Liver (tissue), 3 donors: ENCODE measurements at regions not wholly inside any gene's neighbourhood (a gene's known extent, or its start where the extent isn't known, plus 50 kb on each side); places are given as distances from the start of the nearest gene placed in this dataset.

Experiments
- ATF3 ChIP-seq: IDR thresholded peaks from 2 replicates; pipeline ENCODE4 v1.6.1; 2016; ENCODE audit warnings: antibody characterized with exemption
- CTCF ChIP-seq: fragments of 150-350 bp; IDR thresholded peaks from 2 replicates; pipeline ENCODE4 v1.5.1; 2017; ENCODE audit warnings: improper control_type of control experiment, low read depth, low read length; ENCODE audit not compliant: missing input control
- FOXA1 ChIP-seq: IDR thresholded peaks from 2 replicates; pipeline ENCODE4 v1.6.1; 2016; ENCODE audit warnings: antibody characterized with exemption
- HNF4G ChIP-seq: IDR thresholded peaks from 2 replicates; pipeline ENCODE4 v1.6.1; 2016; ENCODE audit warnings: antibody characterized with exemption
- JUND ChIP-seq, 2 donors: IDR thresholded peaks; 2 replicates each; pipeline ENCODE4 v1.6.1; 2016; ENCODE audit warnings: antibody characterized with exemption in 2 of 2
- TAF1 ChIP-seq: conservative IDR thresholded peaks from 2 replicates; pipeline ENCODE4 v1.6.1; 2016; ENCODE audit warnings: antibody characterized with exemption, mild to moderate bottlenecking
- TF ChIP-seq, protein P1 (sequence below): IDR thresholded peaks from 2 replicates; pipeline ENCODE4 v1.6.1; 2016; ENCODE audit warnings: antibody characterized with exemption, mild to moderate bottlenecking
- donor health status: healthy.
- donor health status: healthy.

- TF ChIP-seq TAF1 (no peak), CTCF (no peak), JUND (IDR thresholded peaks at IDR 0.05) (no peak), ATF3 (no peak), FOXA1 (no peak), HNF4G (no peak)
- TF ChIP-seq, protein P1, sequence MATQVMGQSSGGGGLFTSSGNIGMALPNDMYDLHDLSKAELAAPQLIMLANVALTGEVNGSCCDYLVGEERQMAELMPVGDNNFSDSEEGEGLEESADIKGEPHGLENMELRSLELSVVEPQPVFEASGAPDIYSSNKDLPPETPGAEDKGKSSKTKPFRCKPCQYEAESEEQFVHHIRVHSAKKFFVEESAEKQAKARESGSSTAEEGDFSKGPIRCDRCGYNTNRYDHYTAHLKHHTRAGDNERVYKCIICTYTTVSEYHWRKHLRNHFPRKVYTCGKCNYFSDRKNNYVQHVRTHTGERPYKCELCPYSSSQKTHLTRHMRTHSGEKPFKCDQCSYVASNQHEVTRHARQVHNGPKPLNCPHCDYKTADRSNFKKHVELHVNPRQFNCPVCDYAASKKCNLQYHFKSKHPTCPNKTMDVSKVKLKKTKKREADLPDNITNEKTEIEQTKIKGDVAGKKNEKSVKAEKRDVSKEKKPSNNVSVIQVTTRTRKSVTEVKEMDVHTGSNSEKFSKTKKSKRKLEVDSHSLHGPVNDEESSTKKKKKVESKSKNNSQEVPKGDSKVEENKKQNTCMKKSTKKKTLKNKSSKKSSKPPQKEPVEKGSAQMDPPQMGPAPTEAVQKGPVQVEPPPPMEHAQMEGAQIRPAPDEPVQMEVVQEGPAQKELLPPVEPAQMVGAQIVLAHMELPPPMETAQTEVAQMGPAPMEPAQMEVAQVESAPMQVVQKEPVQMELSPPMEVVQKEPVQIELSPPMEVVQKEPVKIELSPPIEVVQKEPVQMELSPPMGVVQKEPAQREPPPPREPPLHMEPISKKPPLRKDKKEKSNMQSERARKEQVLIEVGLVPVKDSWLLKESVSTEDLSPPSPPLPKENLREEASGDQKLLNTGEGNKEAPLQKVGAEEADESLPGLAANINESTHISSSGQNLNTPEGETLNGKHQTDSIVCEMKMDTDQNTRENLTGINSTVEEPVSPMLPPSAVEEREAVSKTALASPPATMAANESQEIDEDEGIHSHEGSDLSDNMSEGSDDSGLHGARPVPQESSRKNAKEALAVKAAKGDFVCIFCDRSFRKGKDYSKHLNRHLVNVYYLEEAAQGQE: no peak
Measured at GRCh38 chr16:25509456-25509855, 182.3 kb upstream of the HS3ST4 start.
